WTC11 (cell line): ENCODE measurements at regions not wholly inside any gene's neighbourhood (a gene's known extent, or its start where the extent isn't known, plus 50 kb on each side); places are given as distances from the start of the nearest gene placed in this dataset.
"Not testable (repeated sequence)": the region's sequence is repeated elsewhere in the genome, so short reads cannot be mapped to it uniquely, and the experiment has no call there.

Experiments
- ATAC-seq: fragments of 200-7000 bp; cut with Tn5 transposase; 2 replicates; pipeline ENCODE4 v1.10.0; 2021; ENCODE audit warnings: mild to moderate bottlenecking, moderate library complexity
- CTCF ChIA-PET: fragments of 300-600 bp; sonication (Branson Sonifier 250); formaldehyde crosslinking; loops from one replicate; lab custom pipeline; 2021; ENCODE audit warnings: antibody characterized with exemption; lab: Charles Lee
- POLR2A ChIA-PET: fragments of 350-600 bp; sonication (Branson Sonifier 250); formaldehyde crosslinking; loops from one replicate; lab custom pipeline; 2021; ENCODE audit warnings: antibody characterized with exemption; lab: Charles Lee
- DNase-seq: peaks from one replicate; pipeline ENCODE4 v3.0.0; 2021; ENCODE audit warnings: low spot score
- H3K27ac Mint-ChIP-seq: 2 replicates; pipeline ENCODE4 v1.8.0; 2021; ENCODE audit warnings: mixed read lengths
- H3K27me3 Mint-ChIP-seq: 2 replicates; pipeline ENCODE4 v1.8.0; 2021; ENCODE audit warnings: low read depth, mild to moderate bottlenecking, moderate library complexity, mixed read lengths
- H3K36me3 Mint-ChIP-seq: 2 replicates; pipeline ENCODE4 v1.8.0; 2021; ENCODE audit warnings: mixed read lengths
- H3K4me1 Mint-ChIP-seq: 2 replicates; pipeline ENCODE4 v1.8.0; 2022; ENCODE audit warnings: mixed read lengths
- H3K4me3 Mint-ChIP-seq: 2 replicates; pipeline ENCODE4 v1.8.0; 2021; ENCODE audit warnings: mild to moderate bottlenecking, moderate library complexity, mixed read lengths
- H3K9me3 Mint-ChIP-seq: 2 replicates; pipeline ENCODE4 v1.8.0; 2021; ENCODE audit warnings: mixed read lengths
- CBFB ChIP-seq: sonication (generic); formaldehyde crosslinking; IDR thresholded peaks from 2 replicates; pipeline ENCODE4 v1.8.1; 2022; ENCODE audit warnings: mild to moderate bottlenecking, low read depth, missing genetic modification reagents
- ELF4 ChIP-seq: sonication (generic); formaldehyde crosslinking; IDR thresholded peaks from 2 replicates; pipeline ENCODE4 v1.8.1; 2022; ENCODE audit warnings: low read depth, mild to moderate bottlenecking, moderate library complexity, missing genetic modification reagents
- FOXJ3 ChIP-seq: sonication (generic); formaldehyde crosslinking; IDR thresholded peaks from 2 replicates; pipeline ENCODE4 v1.9.0; 2021; ENCODE audit warnings: missing genetic modification reagents, mild to moderate bottlenecking, borderline replicate concordance
- FOXP1 ChIP-seq: sonication (generic); formaldehyde crosslinking; IDR thresholded peaks from 2 replicates; pipeline ENCODE4 v1.8.0; 2022; ENCODE audit warnings: missing genetic modification reagents, mild to moderate bottlenecking, moderate library complexity, borderline replicate concordance
- IRF2 ChIP-seq: sonication (generic); formaldehyde crosslinking; IDR thresholded peaks from 2 replicates; pipeline ENCODE4 v1.8.0; 2022; ENCODE audit warnings: low read depth, missing genetic modification reagents, borderline replicate concordance
- NR3C1 ChIP-seq: sonication (generic); formaldehyde crosslinking; conservative IDR thresholded peaks from 2 replicates; pipeline ENCODE4 v1.8.1; 2023; ENCODE audit warnings: low read depth, mild to moderate bottlenecking, missing genetic modification reagents
- PRRX2 ChIP-seq: fragments of 250-450 bp; sonication (Bioruptor Pico); IDR thresholded peaks from 2 replicates; pipeline ENCODE4 v1.8.0; 2021; ENCODE audit warnings: mild to moderate bottlenecking
- TEAD1 ChIP-seq: sonication (generic); formaldehyde crosslinking; IDR thresholded peaks from 2 replicates; pipeline ENCODE4 v1.8.0; 2022; ENCODE audit warnings: mild to moderate bottlenecking, missing genetic modification reagents
- ZBTB21 ChIP-seq: sonication (generic); formaldehyde crosslinking; IDR thresholded peaks from 2 replicates; pipeline ENCODE4 v1.8.1; 2023; ENCODE audit warnings: mild to moderate bottlenecking, missing genetic modification reagents, borderline replicate concordance
- ZNF532 ChIP-seq: fragments of 250-450 bp; sonication (Bioruptor Pico); IDR thresholded peaks from 2 replicates; pipeline ENCODE4 v1.9.0; 2021; ENCODE audit warnings: mild to moderate bottlenecking, borderline replicate concordance
- ZSCAN18 ChIP-seq: fragments of 250-450 bp; sonication (Bioruptor Pico); IDR thresholded peaks from 2 replicates; pipeline ENCODE4 v2.1.2; 2022; ENCODE audit warnings: mild to moderate bottlenecking, moderate library complexity
- TF ChIP-seq, protein P1 (sequence below): sonication (generic); formaldehyde crosslinking; IDR thresholded peaks from 2 replicates; pipeline ENCODE4 v1.8.1; 2023; ENCODE audit warnings: mild to moderate bottlenecking, missing genetic modification reagents

- Mint-ChIP-seq H3K36me3 (peaks cover 30% of the 10 kb centered on the region), H3K9me3 (peaks cover 40% of the 10 kb centered on the region)
- H3K27me3 Mint-ChIP-seq, POLR2A ChIA-PET, H3K4me1 Mint-ChIP-seq, ATAC-seq, H3K4me3 Mint-ChIP-seq, DNase-seq, H3K27ac Mint-ChIP-seq: not testable (repeated sequence)
- CTCF ChIA-PET = interaction anchor here (0.8 to 0.9 kb wide), 2 partner anchors 539 to 802 kb away, joined by 3 read pairs; no protein-coding TSS in a partner anchor
Measured at GRCh38 chr4:57965431-57965830, 855.2 kb upstream of the IGFBP7 start.

DNA sequence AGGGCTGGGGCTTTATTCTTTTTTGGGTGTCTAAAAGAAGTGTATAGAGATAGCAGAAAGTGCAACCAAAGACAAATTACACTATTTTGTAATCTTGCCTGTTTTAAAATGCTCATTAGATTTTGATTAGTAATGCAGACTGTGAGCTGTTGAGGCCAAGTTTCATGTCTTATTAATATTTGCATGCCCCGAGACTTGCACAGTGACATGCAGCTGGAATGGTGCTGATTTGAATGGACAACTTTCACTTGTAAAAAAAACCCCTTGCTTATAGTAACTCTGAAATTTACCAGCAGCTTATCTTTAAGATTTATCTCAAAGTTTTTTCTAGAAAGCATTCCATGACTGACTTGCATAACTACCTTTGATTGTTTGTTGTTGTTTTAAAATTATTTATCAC, 835.1 kb upstream of the IGFBP7 start:
- H3K36me3 Mint-ChIP-seq = no peaks in the 10 kb centered on the region
- no peaks in the 10 kb centered on the region for H3K27me3 Mint-ChIP-seq
- TF ChIP-seq CBFB (CRISPR knock-in tag) (no peak), FOXP1 (CRISPR knock-in tag) (no peak)
- no peak for ATAC-seq
- no peak for DNase-seq
- no peaks in the 10 kb centered on the region for H3K9me3 Mint-ChIP-seq
- CTCF ChIA-PET = no interaction called here
- POLR2A ChIA-PET = no interaction called here
- no peak overlapping the region for H3K4me3 Mint-ChIP-seq
- H3K4me1 Mint-ChIP-seq = peaks cover 10% of the 10 kb centered on the region
- H3K27ac Mint-ChIP-seq = no peak overlapping the region

- Mint-ChIP-seq H3K9me3 (no peaks in the 10 kb centered on the region; the same call in 1 of the 2 replicates), H3K4me3 (no peak overlapping the region), H3K4me1 (peaks cover 10% of the 10 kb centered on the region), H3K27ac (no peak overlapping the region), H3K27me3 (no peaks in the 10 kb centered on the region), H3K36me3 (no peaks in the 10 kb centered on the region)
- ATAC-seq (no peak), DNase-seq (no peak)
- ChIA-PET CTCF (no interaction called here), POLR2A (no interaction called here)
- TF ChIP-seq ELF4 (CRISPR knock-in tag) = no peak
- TF ChIP-seq PRRX2 (CRISPR knock-in tag) = no peak
- no peak for TF ChIP-seq ZNF532 (CRISPR knock-in tag)
- no peak for TF ChIP-seq TEAD1
- TF ChIP-seq CBFB (CRISPR knock-in tag) = no peak
- TF ChIP-seq, protein P1, sequence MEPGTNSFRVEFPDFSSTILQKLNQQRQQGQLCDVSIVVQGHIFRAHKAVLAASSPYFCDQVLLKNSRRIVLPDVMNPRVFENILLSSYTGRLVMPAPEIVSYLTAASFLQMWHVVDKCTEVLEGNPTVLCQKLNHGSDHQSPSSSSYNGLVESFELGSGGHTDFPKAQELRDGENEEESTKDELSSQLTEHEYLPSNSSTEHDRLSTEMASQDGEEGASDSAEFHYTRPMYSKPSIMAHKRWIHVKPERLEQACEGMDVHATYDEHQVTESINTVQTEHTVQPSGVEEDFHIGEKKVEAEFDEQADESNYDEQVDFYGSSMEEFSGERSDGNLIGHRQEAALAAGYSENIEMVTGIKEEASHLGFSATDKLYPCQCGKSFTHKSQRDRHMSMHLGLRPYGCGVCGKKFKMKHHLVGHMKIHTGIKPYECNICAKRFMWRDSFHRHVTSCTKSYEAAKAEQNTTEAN (CRISPR knock-in tag) = no peak
- TF ChIP-seq ZBTB21 = no peak
- TF ChIP-seq ZSCAN18 (CRISPR knock-in tag) = no peak
- no peak for TF ChIP-seq FOXJ3 (CRISPR knock-in tag)
- no peak for TF ChIP-seq NR3C1 (CRISPR knock-in tag)
- TF ChIP-seq IRF2 (CRISPR knock-in tag) = no peak
Measured at GRCh38 chr4:57943682-57944081, 833.5 kb upstream of the IGFBP7 start.

- H3K36me3 Mint-ChIP-seq = peaks cover 12% of the 10 kb centered on the region
- CTCF ChIA-PET, H3K4me3 Mint-ChIP-seq, POLR2A ChIA-PET, DNase-seq, ATAC-seq, H3K27me3 Mint-ChIP-seq, H3K4me1 Mint-ChIP-seq, H3K27ac Mint-ChIP-seq: not testable (repeated sequence)
- peaks cover 23% of the 10 kb centered on the region for H3K9me3 Mint-ChIP-seq
Measured at GRCh38 chr4:57937326-57937725, 827.1 kb upstream of the IGFBP7 start.
